ENCODE measurements at regions not wholly inside any gene's neighbourhood (a gene's known extent, or its start where the extent isn't known, plus 50 kb on each side); places are given as distances from the start of the nearest gene placed in this dataset.

DNA sequence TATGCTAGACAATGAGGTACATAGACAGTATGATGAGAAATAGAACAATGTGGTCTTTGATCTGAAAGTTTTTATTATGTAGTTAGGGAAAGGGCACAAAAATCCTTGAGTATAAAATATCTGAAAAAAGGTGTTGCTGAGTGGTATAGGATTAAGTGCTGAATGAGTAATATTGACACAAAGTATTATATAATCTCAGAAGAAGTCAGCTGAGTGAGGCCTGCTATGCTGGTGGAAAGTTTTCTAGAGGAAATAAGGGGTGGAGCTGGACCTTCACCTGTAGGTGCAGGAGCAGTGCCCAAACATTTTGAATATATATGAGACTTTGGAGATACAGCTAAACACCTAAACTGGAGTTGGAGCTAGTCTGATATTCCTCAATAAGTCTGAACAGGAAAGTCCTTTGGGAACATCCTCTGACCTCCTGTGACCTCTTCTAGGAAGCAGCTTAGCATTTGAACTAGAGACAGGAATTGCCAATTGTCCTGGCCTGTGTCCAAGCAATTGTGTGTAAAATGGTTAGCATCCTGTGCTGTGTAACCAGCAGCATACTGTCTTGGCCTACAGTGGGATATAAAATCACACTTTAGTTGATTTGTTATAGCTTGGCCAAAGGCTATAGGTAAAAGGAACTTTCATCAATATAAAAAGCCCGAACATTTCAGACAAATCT, 285.3 kb downstream of the ANKRD50 start:
- no peak overlapping the region for H3K27ac ChIP-seq
- TF ChIP-seq ZFX (IDR thresholded peaks at IDR 0.05): no peak
- no peak for TF ChIP-seq CTCF (conservative IDR thresholded peaks at IDR 0.05)

- no peak for TF ChIP-seq CTCF (conservative IDR thresholded peaks at IDR 0.05)
- TF ChIP-seq ZFX (IDR thresholded peaks at IDR 0.05): no peak
- H3K27ac ChIP-seq: no peak overlapping the region
Measured at GRCh38 chr4:124428648-124429047, 283.9 kb downstream of the ANKRD50 start.

DNA sequence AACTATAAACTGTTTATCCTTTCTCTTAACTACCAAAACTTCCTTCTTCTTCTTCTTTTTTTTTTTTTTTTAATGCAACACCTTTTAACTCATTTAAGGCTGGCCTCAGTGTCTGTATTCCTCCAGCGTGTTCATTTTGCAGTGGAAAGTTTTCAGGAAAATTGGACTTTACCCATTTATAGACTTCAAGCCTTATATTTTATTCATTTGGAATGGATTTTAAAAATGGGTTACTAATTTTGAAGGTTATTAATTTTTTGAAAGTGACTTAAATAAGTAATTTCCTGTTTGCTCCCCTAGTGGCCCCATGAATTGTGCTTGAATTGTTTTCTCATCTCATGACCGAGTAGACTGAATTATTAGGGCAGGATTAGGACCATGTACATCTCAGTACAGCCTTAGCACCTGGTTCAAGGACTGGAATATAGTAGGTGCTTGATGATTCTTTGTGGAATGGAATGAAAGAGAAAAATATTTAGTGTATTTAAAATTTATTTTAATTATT, 282.7 kb downstream of the ANKRD50 start:
- TF ChIP-seq ZFX (IDR thresholded peaks at IDR 0.05): no peak
- TF ChIP-seq CTCF (conservative IDR thresholded peaks at IDR 0.05): no peak; the same call in 1 of the 2 replicates
- H3K27ac ChIP-seq: no peak overlapping the region

DNA sequence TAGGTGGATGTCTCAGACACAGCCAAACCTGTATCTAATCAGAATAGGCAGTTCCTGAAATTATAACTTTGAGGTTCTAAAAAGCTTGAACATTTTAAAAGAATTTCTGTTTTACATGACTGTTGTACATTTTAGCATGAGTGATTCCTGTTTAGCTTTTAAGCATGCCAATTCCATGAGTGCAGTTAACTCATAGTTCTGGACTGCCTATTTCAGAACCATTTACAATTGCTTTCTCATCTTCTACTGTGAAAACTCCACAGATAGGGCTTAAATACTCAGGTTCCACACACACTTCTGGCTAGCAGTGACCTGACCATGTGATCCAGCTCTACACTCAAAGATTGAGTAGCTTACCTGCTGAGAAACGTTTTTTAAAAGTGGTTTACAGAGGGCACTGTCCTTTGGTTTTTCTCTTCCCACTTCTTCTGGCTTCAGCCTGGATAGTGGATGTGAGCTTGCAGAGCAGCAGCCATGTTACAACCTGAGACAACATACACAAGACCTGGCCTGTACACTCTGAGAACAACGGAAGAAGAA, 280.8 kb downstream of the ANKRD50 start:
- TF ChIP-seq CTCF (conservative IDR thresholded peaks at IDR 0.05): no peak
- TF ChIP-seq ZFX (IDR thresholded peaks at IDR 0.05): no peak
- no peak overlapping the region for H3K27ac ChIP-seq

DNA sequence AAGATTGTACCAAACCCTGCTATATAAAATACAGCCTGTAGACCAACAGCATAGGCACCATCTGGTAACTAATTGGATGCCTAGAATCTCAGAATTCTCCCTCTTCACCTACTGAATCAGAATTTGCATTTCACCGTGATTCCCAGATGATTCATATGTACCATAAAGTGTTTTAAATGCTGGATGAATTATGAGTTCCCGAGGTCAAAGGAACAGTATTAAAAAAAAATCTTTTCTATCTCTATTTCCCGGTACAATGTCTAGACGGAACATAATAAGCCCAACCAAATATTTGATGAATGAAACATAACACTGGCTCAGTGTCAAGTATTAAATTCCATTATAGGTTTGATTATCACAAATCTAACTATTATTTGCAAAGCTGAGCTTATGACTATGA, 280.0 kb downstream of the ANKRD50 start:
- H3K27ac ChIP-seq: no peak overlapping the region
- TF ChIP-seq ZFX (IDR thresholded peaks at IDR 0.05) (no peak), CTCF (conservative IDR thresholded peaks at IDR 0.05) (no peak)

DNA sequence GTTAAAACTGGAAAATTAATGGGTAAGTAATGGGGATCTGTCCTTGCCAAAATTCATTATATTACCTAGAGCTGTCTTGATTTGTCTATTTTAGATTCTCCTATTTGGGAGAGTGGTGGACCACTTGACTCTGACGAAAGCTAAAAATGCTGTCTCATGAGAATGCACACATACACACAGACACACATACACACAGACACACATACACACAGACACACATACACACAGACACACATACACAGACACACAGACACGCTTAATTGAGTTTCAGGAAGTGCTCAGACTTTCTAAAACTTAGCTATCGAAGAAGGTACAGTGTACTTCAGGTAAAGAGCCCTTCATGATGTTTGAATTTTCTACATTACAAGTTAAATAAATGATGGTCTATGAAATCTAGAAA, 279.5 kb downstream of the ANKRD50 start:
- TF ChIP-seq ZFX (IDR thresholded peaks at IDR 0.05) (no peak), CTCF (conservative IDR thresholded peaks at IDR 0.05) (no peak)
- no peak overlapping the region for H3K27ac ChIP-seq

GRCh38 chr4:124433500-124433899, 279.0 kb downstream of the ANKRD50 start:
- H3K27ac ChIP-seq: no peak overlapping the region
- TF ChIP-seq ZFX (IDR thresholded peaks at IDR 0.05) (no peak), CTCF (conservative IDR thresholded peaks at IDR 0.05) (no peak)
